Inflammatory macrophage (primary cell): ENCODE measurements at regions not wholly inside any gene's neighbourhood (a gene's known extent, or its start where the extent isn't known, plus 50 kb on each side); places are given as distances from the start of the nearest gene placed in this dataset.
A peak's percentile ranks its signal among the peaks of the same experiment; 100 is the strongest.
"Not testable (repeated sequence)": the region's sequence is repeated elsewhere in the genome, so short reads cannot be mapped to it uniquely, and the experiment has no call there.

Experiments used
- DNase-seq, 2 donors: peaks; one replicate each; pipeline ENCODE4 v3.0.0-alpha.2; 2020 to 2022

DNA sequence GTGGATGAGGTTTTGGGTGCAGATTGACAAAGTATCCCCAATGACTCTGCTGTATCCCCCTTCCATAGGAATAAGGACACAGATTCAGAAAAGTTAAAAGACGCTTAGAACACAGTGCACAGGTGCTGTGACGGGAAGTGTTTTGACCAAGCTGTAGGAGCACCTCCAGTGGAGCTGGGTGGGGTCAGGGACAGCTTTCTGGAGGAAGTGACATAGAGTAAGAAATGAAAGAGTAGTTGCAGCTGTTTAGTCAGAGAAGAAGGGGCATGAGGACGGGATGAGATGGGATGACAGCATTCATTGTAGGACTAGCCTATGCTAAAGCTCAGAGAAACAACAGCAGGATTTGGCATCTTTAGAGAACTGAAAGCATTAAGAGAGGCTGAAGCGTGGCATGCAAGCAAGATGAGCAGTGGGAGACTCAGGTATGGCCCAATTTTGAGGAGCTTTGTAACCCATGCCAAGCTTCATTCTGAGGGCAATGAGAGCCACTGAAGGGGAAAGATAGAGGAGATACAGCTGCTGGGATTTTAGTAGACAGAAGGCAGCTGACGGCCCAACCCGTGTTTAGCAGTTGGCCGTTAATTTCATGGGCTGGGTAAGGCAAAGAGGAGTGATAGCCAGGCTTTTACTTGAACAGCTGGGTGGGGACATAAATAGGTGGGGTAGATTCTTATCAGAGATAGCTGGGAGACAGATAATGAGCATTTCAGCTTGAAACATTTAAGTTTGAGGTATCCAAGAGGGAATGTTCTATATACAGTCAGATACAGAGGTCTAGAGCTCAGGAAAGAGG is 131.8 kb upstream of the KRAS start:
- no peak for DNase-seq

DNA sequence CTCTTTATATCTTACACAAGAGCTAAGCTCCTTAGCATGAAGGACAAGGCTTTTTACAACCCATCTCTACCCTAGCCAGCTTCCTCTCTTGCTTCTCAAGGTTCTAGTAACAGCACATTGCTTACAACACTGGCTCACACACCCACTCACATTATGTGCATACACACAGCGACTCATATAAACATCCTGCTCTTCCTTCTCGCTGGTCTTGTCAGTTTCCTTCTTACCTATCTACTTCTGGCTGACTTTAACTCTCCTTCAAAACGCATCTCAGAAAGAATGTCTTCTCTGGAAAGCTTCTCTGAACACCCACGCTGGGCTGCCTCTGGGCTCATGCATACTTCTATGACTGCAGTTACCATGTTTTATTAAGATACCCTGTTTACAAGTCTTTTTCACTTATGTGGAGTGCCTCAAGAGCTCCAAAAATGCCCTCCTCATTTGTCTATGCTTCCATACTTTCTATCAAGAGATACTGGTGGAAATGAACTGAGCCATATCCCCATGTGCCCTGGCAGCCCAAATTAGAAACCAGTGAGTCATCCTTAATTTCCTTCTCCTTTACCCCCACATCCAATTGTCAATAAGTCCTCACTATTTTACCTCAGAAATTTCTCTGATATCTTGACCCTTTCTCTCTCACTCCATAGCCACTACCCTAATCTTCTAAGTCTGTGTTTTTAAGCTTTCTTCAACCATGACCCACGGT is 126.9 kb upstream of the KRAS start:
- DNase-seq: peak; percentile 90 to 91

DNA sequence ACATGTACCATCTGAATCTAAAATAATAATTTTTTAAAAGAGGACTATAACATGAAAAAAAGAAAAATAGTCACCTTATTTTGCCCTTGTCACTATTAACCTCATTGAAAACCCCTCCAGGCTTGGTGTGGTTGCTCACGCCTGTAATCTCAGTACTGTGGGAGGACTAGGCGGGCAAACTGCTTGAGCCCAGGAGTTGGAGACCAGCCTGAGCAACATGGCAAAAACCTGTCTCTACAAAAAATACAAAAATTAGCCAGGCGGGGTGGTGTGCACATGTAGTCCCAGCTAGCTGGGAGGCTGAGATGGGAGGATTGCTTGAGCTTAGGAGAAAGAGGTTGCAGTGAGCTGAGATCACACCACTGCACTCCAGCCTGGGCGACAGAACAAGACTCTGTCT is 126.3 kb upstream of the KRAS start:
- no peak for DNase-seq

DNA sequence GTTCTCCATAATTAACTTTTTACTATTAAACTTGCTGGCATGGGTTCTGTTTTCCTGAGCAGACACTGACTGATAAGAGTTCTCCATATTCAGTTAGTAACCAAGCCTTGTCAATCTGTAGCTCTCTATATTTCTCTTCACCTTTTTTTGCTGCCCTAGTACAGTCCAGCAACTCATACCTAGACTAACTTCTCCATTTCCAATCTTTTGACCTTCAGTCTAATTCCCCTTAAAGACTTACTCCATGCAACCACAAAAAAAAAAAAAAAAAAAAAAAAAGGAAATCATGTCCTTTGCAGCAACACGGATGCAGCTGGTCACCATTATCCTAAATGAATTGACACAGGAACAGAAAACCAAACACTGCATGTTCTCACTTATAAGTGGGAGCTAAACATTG is 125.7 kb upstream of the KRAS start:
- DNase-seq: peak; percentile 47 to 57

DNA sequence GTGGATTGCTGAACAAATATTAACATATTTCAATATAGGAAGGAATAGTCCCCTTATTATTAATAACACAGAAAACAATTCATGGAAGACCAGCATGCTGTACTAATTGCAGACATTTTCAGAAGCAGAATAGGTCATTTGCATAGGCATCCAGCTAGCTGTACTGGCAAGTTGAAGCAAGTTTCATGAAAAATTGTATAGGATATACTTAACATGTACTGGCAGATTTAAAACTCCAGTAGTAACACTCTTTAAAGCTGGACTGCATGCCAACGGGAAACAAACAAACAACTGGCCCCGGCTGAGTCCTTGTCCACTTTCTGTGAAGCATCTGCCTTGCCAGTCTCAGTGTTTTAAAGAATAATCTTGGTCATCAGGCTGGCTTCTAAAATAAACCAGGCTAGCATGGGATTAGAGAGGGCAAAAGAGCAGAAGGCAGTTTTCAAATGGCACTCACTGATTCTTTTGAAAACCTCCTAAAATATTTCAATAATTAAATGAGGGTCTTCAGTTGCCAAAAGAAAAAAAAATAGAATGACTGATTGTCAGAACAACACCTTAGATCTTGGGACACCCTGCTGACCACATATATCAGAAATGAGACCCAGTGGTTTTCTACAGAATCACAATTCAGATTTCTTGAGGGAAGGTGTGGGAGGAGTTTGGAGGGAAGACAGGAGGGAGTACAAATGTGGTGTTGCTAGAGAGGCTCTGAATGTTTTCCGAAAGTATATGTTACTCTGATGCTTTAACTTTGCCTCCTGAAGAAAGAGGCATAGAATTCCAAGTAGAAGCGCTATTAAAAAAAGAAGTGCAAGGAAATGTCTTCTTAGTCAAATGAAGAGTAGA is 122.5 kb upstream of the KRAS start:
- DNase-seq: no peak

DNA sequence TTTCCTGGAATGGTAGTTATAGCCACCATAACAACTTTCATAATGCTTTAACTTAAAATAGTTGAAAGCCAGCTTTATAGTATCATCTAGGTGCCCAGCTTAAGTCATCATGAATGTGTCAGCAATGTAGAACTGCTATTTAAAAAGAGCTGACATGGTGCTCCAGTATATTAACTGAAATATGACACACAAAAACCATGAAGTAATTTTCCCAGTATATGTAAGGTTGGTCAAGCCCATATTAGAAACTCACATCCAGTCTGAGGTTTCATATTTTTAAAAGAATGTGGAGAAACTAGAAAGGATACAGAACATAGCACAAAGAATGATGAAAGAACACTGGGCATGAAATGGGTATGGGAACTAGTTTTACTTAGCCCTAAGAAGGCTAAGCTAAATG is 121.3 kb upstream of the KRAS start:
- DNase-seq: no peak

DNA sequence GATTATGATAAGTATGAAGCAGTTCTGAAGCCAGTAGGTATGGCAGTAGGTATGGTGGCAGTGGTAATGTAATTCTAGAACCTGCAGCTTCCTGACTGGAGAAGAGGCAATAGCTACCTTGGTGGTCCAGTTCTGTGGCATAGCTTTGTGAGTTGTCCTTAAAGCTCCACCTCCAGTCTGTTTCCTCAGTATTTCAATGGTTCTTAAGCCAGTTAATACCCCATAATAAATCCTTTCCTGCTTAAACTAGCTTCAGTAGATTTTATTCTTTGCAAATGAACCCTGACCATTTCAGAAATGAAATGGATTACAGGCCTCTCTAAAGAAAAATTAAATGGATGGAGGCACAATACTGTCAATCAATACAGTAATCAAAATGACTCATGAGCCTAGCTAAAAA is 117.8 kb upstream of the KRAS start:
- DNase-seq: no peak

DNA sequence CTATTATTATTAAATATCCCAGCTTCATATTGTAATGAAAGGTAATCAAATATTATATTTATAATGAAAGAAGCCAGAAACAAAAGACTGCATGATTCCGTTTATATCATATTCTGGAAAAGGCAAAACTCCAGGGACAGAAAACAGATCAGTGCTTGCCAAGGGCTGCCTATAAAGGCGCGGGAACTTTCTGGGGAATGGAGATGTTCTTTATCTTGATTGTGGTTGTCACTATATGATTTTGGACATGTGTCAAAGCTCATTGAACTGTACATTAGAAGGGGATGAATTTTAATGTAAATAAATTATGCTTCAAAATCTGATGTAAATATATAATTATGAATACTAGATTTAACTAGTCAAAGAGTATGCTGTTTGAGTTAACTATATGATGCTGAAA is 115.4 kb upstream of the KRAS start:
- no peak for DNase-seq

DNA sequence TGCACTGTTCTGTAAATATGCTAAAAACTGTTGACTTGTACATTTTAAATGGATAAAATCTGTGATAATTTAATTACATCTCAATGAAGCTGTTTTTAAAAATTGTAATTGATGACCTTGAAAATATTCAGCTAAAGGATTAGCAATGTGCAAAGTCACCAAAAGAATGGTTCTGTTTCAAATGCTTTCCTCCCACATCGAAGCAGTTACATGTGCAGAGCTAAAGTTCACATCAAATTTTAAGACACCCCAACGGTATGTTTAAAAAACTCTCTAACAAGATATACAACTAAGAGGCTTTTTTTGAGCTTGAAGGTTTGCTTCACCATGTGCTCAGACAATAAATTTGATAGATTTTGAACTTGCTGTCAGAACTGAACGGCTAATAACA is 114.6 kb upstream of the KRAS start:
- DNase-seq: no peak

DNA sequence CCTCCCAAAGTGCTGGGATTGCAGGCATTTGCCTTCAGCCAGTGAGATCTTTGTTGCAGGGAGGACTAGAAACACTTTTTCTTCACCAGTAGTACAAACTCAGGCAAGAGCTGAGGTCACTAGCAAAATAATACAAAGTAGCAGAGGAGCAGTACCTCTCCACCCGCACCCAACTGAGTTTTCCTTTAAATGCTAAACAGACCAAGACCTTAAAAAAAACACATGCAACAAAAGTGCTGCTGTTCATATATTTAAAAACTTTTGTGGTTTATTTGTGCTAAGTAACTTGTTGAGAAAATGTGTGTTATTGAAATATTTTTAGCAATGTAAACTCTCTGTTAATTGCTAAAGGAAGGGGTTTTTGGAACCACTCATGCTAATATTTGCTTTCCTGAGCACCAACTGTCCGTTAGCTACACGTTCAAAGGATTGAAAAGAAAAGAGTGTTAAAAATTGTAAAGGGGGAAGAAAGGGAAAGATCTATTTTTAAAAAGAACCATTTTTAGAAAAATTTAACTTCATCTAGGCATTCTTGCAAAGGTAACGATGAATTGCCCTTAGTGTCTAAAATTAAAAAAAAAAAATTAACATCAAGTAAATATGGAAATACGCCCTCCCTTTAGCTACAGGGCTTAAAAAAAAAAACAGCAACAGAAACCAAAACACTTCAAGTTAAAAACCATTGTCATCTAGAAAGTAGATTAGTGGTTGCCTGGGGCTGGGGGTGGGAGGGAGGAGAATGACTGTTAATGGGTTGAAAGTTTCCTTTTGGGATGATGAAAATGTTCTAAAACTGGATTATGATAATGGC is 114.0 kb upstream of the KRAS start:
- DNase-seq: no peak

DNA sequence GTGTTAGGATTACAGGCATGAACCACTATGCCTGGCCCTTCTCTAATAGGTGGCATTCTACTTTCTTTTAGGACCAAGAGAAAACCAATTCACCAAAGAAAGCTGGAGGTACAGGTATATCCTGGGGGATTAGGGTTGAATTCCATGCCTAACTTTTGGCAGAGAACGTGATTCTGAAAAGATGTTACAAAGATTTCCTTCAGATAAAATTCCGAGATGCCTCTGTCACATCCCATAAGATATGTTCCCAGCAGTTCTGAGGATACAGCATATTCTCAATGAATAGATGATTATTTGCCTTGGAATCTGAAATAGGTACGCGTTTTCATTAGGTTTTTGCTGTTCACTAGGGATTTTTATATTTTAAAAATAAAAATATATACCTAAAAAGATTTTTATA is 111.9 kb upstream of the KRAS start:
- no peak for DNase-seq

DNA sequence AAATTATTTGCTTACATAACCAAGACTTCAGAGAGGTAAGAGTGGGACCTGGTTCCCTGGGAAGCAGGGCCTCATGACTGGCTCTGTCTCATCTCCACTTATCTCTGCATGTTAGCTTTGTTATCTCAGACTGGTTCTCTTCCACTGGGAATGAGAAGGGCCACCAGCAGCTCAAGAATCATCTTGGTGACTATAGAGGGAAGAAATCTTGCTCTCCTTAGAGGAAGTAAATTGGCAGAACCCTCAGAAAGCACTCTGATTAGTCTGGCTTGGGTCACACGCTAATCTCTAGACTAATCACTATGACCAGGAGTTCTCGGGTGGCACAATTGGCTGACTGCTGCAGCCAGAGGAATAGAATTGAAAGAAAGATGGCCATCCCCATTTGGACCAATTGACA is 110.8 kb upstream of the KRAS start:
- no peak for DNase-seq

DNA sequence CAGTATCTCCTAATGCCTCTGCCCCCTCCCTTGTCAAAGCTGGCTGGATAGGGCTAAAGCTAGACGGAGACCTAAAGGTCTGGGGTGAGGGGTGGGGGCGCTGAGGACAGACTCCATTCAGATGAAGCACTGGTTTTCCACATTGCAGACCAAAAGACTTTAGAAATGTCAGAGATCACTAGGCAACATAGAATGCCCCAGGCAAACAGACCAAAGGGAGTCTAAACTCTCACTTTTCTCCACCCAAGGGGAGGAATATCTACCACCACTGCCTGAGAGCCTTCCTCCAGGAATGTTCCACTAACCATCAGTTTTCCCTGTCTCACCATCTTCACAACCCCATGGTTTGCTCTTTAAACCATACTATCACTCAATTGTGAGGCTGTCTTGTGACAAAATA is 106.9 kb upstream of the KRAS start:
- no peak for DNase-seq

DNA sequence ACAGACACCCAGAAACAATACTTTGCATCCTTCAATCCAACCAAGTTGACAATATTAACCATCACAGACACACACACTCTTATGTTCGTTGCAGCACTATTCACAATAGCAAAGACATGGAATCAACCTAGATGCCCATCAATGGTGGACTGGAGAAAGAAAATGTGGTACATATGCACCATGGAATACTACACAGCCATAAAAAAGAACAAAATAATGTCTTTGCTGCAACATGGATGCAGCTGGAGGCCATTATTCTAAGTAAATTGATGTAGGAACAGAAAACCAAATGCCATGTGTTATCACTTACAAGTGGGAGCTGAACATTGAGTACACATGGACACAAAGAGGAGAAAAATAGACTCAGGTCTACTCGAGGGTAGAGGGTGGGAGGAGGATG is 102.2 kb upstream of the KRAS start:
- not testable (repeated sequence) for DNase-seq

DNA sequence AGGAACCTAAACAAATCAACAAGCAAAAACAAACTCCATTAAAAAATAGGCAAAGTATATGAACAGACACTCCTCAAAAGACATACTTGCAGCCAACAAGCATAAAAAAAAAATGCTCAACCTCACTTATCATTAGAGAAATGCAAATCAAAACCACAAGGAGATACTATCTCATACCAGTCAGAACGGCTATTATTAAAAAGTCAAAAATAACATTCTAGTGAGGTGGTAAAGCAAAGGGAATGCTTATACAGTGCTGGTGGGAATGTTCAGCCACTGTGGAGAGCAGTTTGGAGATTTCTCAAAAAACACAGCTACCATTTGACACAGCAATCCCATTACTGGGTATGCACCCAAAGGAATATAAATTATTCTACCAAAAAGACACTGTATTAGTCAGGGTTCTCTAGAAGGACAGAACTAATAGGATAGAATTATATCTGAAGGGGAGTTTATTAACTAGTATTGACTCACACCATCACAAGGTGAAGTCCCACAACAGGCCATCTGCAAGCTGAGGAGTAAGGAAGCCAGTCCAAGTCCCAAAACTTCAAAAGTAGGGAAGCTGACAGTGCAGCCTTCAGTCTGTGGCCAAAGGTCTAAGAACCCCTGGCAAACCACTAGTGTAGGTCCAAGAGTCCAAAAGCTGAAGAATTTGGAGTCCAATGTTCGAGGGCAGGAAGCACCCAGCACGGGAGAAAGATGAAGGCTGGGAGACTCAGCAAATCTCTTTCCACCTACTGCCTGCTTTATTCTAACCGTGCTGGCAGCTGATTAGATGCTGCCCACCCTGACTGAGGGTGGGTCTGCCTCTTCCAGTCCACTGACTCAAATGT is 101.6 kb upstream of the KRAS start:
- no peak for DNase-seq

DNA sequence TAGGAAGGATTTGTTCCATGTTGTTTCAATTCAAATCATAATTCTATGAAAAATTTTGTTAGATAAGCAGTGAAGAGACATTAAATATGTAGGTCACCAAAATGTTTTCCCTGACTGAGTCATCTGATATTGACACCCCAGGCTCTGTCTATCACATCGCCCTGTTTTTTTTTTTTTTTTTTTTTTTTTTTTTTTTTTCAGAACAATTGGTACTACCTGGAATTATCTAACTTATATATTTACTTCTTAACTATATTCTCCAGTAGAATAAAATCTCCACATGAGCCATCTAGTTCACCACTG is 97.8 kb upstream of the KRAS start:
- DNase-seq: no peak

DNA sequence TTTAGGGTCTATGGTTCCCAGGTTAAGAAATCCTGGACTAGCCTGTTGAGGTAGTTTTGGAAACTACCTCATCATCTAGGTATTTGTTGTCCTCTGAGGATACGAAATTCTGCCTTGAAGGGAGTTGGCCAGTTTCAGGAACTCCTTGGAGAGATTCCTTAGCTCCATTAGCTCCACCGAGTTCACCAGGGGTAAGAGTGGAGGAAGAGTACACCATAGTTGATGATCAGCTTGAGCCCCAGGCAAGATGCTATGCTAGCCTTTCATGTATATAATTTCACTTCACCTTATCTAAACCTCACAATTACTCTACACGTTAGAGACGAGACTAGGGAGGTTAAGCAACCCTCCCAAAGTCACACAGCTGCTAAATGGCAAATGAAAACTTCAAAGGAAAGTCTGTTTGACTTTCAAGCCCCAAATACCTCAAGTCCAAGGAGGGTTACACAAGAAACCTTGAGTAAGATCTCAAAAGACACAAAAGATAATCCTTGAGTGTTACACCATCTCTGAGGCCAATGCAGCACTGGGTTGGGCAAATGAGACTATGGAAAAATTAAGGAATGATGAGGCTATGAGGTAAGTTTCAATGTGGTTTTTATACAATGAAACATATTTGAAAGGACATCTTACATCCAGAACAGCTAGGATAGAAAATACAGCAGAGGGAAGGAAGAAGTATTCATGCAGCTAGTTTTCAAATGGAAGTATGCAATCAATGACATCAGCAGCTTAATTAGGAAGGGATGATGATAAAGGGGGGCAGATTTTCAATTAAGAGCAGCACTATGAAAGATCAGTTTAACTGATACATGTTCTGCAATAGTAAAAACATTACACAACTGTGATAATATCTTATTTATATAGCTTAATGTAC is 97.2 kb upstream of the KRAS start:
- DNase-seq: no peak

DNA sequence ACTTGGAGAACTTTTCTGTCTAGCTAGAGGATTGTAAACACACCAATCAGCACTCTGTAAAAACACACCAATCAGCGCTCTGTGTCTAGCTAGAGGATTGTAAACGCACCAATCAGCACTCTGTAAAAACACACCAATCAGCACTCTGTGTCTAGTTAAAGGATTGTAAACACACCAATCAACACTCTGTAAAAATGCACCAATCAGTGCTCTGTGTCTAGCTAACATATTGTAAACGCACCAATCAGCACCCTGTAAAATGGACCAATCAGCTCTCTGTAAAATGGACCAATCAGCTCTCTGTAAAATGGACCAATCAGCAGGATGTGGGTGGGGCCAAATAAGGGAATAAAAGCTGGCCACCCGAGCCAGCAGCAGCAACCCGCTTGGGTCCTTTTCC is 91.1 kb upstream of the KRAS start:
- not testable (repeated sequence) for DNase-seq

DNA sequence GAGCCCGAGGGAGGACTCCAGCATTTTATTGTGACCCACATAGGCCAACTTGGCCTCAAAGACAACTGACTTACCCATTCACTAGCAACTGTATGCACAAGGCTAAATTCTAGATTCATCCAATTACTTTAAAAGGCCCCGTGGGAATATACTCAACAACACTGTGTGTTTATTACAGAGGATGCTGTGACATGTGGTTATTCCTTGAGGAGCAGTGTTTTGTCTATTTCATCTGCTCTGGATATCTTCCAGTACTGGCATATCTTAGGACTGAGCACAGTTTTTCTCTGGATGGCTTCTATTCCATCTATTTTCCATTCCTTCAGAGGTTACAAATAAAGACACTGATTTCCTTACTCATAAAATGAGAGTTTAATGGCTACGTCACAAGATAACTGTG is 87.2 kb upstream of the KRAS start:
- DNase-seq: no peak

DNA sequence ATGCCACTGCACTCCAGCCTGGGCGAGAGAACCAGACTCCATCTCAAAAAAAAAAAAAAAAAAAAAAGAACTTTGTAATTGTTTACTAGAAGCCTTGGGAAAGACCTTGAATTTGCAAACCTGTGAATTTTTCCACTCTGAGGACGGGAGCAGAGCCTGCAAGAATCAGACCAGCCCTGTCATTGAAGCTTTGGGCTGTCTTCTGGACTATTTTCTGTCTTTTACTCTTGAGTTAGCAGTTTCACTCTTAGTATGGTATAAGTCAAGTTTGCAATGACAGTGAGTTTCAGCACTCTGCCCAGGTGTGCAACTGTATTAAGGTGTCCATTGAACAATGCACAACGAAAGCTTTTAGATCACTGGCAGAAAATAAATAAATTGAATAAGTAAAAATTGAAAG is 81.4 kb upstream of the KRAS start:
- no peak for DNase-seq
